ENCODE measurements at regions not wholly inside any gene's neighbourhood (a gene's known extent, or its start where the extent isn't known, plus 50 kb on each side); places are given as distances from the start of the nearest gene placed in this dataset.

GRCh38 chr2:19664646-19665045 lies 237.1 kb downstream of the TTC32 start:
- Histone ChIP-seq H3K9me3 (no peaks in the 10 kb centered on the region), H3K4me3 (no peak overlapping the region), H3K27me3 (no peaks in the 10 kb centered on the region), H3K36me3 (no peaks in the 10 kb centered on the region), H3K27ac (no peak overlapping the region), H3K4me1 (no peaks in the 10 kb centered on the region)
- DNase-seq (ENCODE audit: low spot score in 2 of 2) = no peak
- WGBS, 2 donors = 36 to 50% methylated on average over 4 of the region's 4 CpGs
- TF ChIP-seq EP300 (IDR thresholded peaks at IDR 0.05) = no peak
- no peak for TF ChIP-seq POLR2A (IDR thresholded peaks at IDR 0.05)
- no peak for TF ChIP-seq CTCF (IDR thresholded peaks at IDR 0.05)

GRCh38 chr2:19659024-19659792 lies 242.6 kb downstream of the TTC32 start:
- Histone ChIP-seq H3K36me3 (no peaks in the 10 kb centered on the region), H3K4me3 (no peak overlapping the region), H3K9me3 (no peaks in the 10 kb centered on the region), H3K4me1 (no peaks in the 10 kb centered on the region), H3K27ac (no peak overlapping the region), H3K27me3 (no peaks in the 10 kb centered on the region)
- TF ChIP-seq EP300 (IDR thresholded peaks at IDR 0.05) (no peak), POLR2A (IDR thresholded peaks at IDR 0.05) (no peak), CTCF (IDR thresholded peaks at IDR 0.05) (no peak)
- DNase-seq (ENCODE audit: low spot score in 2 of 2) = no peak
- WGBS, 2 donors = 72 to 80% methylated on average over 3 of the region's 3 CpGs

- H3K4me1 ChIP-seq = peaks cover 0 to 6% (median 0%) of the 10 kb centered on the region in 4 donors
- no peaks in the 10 kb centered on the region for H3K27me3 ChIP-seq
- TF ChIP-seq CTCF (IDR thresholded peaks at IDR 0.05) = no peak
- H3K9me3 ChIP-seq = no peaks in the 10 kb centered on the region
- no peaks in the 10 kb centered on the region for H3K36me3 ChIP-seq
- 75 to 88% methylated on average over 1 of the region's 1 CpG for WGBS, 2 donors
- no peak overlapping the region for H3K27ac ChIP-seq
- H3K4me3 ChIP-seq = no peak overlapping the region
- no peak for DNase-seq (ENCODE audit: low spot score in 2 of 2)
Observed at GRCh38 chr2:19656011-19656410, 245.8 kb downstream of the TTC32 start.

- Histone ChIP-seq H3K9me3 (no peaks in the 10 kb centered on the region), H3K27ac (no peak overlapping the region), H3K4me1 (peaks cover 0 to 6% (median 0%) of the 10 kb centered on the region in 4 donors), H3K27me3 (no peaks in the 10 kb centered on the region), H3K36me3 (no peaks in the 10 kb centered on the region), H3K4me3 (no peak overlapping the region)
- no peak for DNase-seq (ENCODE audit: low spot score in 2 of 2)
- 87 to 93% methylated on average over 9 of the region's 9 CpGs for WGBS, 2 donors
- TF ChIP-seq POLR2A (IDR thresholded peaks at IDR 0.05) (no peak), EP300 (IDR thresholded peaks at IDR 0.05) (no peak), CTCF (IDR thresholded peaks at IDR 0.05) (no peak)
Observed at GRCh38 chr2:19654310-19655090, 247.3 kb downstream of the TTC32 start.

- H3K27me3 ChIP-seq = no peaks in the 10 kb centered on the region
- DNase-seq (ENCODE audit: low spot score in 2 of 2) = no peak
- H3K9me3 ChIP-seq = no peaks in the 10 kb centered on the region
- H3K4me1 ChIP-seq = peaks cover 0 to 6% (median 0%) of the 10 kb centered on the region in 4 donors
- TF ChIP-seq EP300 (IDR thresholded peaks at IDR 0.05) (no peak), POLR2A (IDR thresholded peaks at IDR 0.05) (no peak), CTCF (IDR thresholded peaks at IDR 0.05) (no peak)
- WGBS, 2 donors = 84 to 91% methylated on average over 10 of the region's 10 CpGs
- H3K27ac ChIP-seq = no peak overlapping the region
- no peak overlapping the region for H3K4me3 ChIP-seq
- H3K36me3 ChIP-seq = no peaks in the 10 kb centered on the region
Observed at GRCh38 chr2:19653509-19653908, 248.3 kb downstream of the TTC32 start.
